ENCODE measurements at regions not wholly inside any gene's neighbourhood (a gene's known extent, or its start where the extent isn't known, plus 50 kb on each side); places are given as distances from the start of the nearest gene placed in this dataset.

- no peak overlapping the region for H3K27ac ChIP-seq (ENCODE audit: low read length)
- no peaks in the 10 kb centered on the region for H4K20me1 ChIP-seq (ENCODE audit: insufficient read depth)
- no peaks in the 10 kb centered on the region for H3F3A ChIP-seq (ENCODE audit: insufficient read depth, low read length, poor library complexity, severe bottlenecking)
- H3K4me2 ChIP-seq (ENCODE audit: low read length) = no peak overlapping the region
- H2AFZ ChIP-seq (ENCODE audit: low read depth, low read length) = no peak overlapping the region
- TF ChIP-seq POLR2AphosphoS5 (IDR thresholded peaks at IDR 0.05) (no peak), TAF1 (IDR thresholded peaks at IDR 0.05; ENCODE audit: low read depth) (no peak), RAD21 (conservative IDR thresholded peaks at IDR 0.05) (no peak), REST (IDR thresholded peaks at IDR 0.05; ENCODE audit: borderline replicate concordance) (no peak), EP300 (conservative IDR thresholded peaks at IDR 0.05; ENCODE audit: poor library complexity, severe bottlenecking) (no peak), MXI1 (conservative IDR thresholded peaks at IDR 0.05; ENCODE audit: poor library complexity, severe bottlenecking) (no peak), SMC3 (conservative IDR thresholded peaks at IDR 0.05; ENCODE audit: poor library complexity) (no peak), EZH2 (IDR thresholded peaks at IDR 0.05; ENCODE audit: borderline replicate concordance, insufficient read depth, low read length, poor library complexity, severe bottlenecking) (no peak)
- TF ChIP-seq, protein P1, sequence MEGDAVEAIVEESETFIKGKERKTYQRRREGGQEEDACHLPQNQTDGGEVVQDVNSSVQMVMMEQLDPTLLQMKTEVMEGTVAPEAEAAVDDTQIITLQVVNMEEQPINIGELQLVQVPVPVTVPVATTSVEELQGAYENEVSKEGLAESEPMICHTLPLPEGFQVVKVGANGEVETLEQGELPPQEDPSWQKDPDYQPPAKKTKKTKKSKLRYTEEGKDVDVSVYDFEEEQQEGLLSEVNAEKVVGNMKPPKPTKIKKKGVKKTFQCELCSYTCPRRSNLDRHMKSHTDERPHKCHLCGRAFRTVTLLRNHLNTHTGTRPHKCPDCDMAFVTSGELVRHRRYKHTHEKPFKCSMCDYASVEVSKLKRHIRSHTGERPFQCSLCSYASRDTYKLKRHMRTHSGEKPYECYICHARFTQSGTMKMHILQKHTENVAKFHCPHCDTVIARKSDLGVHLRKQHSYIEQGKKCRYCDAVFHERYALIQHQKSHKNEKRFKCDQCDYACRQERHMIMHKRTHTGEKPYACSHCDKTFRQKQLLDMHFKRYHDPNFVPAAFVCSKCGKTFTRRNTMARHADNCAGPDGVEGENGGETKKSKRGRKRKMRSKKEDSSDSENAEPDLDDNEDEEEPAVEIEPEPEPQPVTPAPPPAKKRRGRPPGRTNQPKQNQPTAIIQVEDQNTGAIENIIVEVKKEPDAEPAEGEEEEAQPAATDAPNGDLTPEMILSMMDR (IDR thresholded peaks at IDR 0.05; ENCODE audit: poor library complexity, severe bottlenecking) = no peak
- no peaks in the 10 kb centered on the region for H3K79me2 ChIP-seq (replicated peaks; ENCODE audit: insufficient read depth, low read length)
- no peaks in the 10 kb centered on the region for H3K9me3 ChIP-seq (ENCODE audit: low read length)
- H3K4me3 ChIP-seq (ENCODE audit: low read length) = no peak overlapping the region
- H3K9ac ChIP-seq (ENCODE audit: low read length) = no peak overlapping the region
- H3K9me2 ChIP-seq (ENCODE audit: insufficient read depth, low read length) = no peaks in the 10 kb centered on the region
- no peaks in the 10 kb centered on the region for H3K36me3 ChIP-seq (ENCODE audit: insufficient read depth, low read length)
- H3K27me3 ChIP-seq (ENCODE audit: insufficient read depth, low read depth, low read length) = no peaks in the 10 kb centered on the region
These were observed 782.9 kb downstream of the BCL11B start for GRCh38 chr14:98489115-98489514.

- no peak for TF ChIP-seq TAF1 (IDR thresholded peaks at IDR 0.05; ENCODE audit: low read depth)
- TF ChIP-seq, protein P1 (IDR thresholded peaks at IDR 0.05; ENCODE audit: poor library complexity, severe bottlenecking) = no peak
- no peak for TF ChIP-seq POLR2AphosphoS5 (IDR thresholded peaks at IDR 0.05)
- no peak for TF ChIP-seq EP300 (conservative IDR thresholded peaks at IDR 0.05; ENCODE audit: poor library complexity, severe bottlenecking)
- TF ChIP-seq REST (IDR thresholded peaks at IDR 0.05; ENCODE audit: borderline replicate concordance) = no peak
- no peak for TF ChIP-seq MXI1 (conservative IDR thresholded peaks at IDR 0.05; ENCODE audit: poor library complexity, severe bottlenecking)
- TF ChIP-seq SMC3 (conservative IDR thresholded peaks at IDR 0.05; ENCODE audit: poor library complexity) = no peak
- TF ChIP-seq RAD21 (conservative IDR thresholded peaks at IDR 0.05) = no peak
- TF ChIP-seq EZH2 (IDR thresholded peaks at IDR 0.05; ENCODE audit: borderline replicate concordance, insufficient read depth, low read length, poor library complexity, severe bottlenecking) = no peak
- no peaks in the 10 kb centered on the region for H3K36me3 ChIP-seq (ENCODE audit: insufficient read depth, low read length)
- no peak overlapping the region for H3K27ac ChIP-seq (ENCODE audit: low read length)
- H3K4me3 ChIP-seq (ENCODE audit: low read length) = no peak overlapping the region
- no peak overlapping the region for H3K4me2 ChIP-seq (ENCODE audit: low read length)
- no peaks in the 10 kb centered on the region for H3K79me2 ChIP-seq (replicated peaks; ENCODE audit: insufficient read depth, low read length)
- H3K9me3 ChIP-seq (ENCODE audit: low read length) = no peaks in the 10 kb centered on the region
- no peaks in the 10 kb centered on the region for H3F3A ChIP-seq (ENCODE audit: insufficient read depth, low read length, poor library complexity, severe bottlenecking)
- no peaks in the 10 kb centered on the region for H3K9me2 ChIP-seq (ENCODE audit: insufficient read depth, low read length)
- no peaks in the 10 kb centered on the region for H4K20me1 ChIP-seq (ENCODE audit: insufficient read depth)
- H2AFZ ChIP-seq (ENCODE audit: low read depth, low read length) = no peak overlapping the region
- H3K9ac ChIP-seq (ENCODE audit: low read length) = no peak overlapping the region
- H3K27me3 ChIP-seq (ENCODE audit: insufficient read depth, low read depth, low read length) = no peaks in the 10 kb centered on the region
These were observed 777.4 kb downstream of the BCL11B start for GRCh38 chr14:98494582-98494981.

Data from neural cell (in vitro differentiated cells).